ENCODE measurements at regions not wholly inside any gene's neighbourhood (a gene's known extent, or its start where the extent isn't known, plus 50 kb on each side); places are given as distances from the start of the nearest gene placed in this dataset.

GRCh38 chr6:165864218-165864617, 201.2 kb upstream of the PDE10A start:
- no peak for DNase-seq (ENCODE audit: low spot score)
- Histone ChIP-seq H3K27me3 (no peaks in the 10 kb centered on the region), H3K27ac (no peak overlapping the region), H4K20me1 (ENCODE audit: low read depth) (no peaks in the 10 kb centered on the region), H2AFZ (replicated peaks) (no peak overlapping the region), H3K36me3 (no peaks in the 10 kb centered on the region), H3K4me3 (no peak overlapping the region), H3K4me1 (no peaks in the 10 kb centered on the region), H3K9me3 (ENCODE audit: low read depth) (peaks cover 3% of the 10 kb centered on the region), H3K79me2 (ENCODE audit: low read depth) (no peaks in the 10 kb centered on the region), H3K4me2 (no peak overlapping the region), H3F3A (ENCODE audit: low read depth) (no peaks in the 10 kb centered on the region), H3K9ac (no peak overlapping the region)
- TF ChIP-seq EZH2phosphoT487 (IDR thresholded peaks at IDR 0.05) (no peak), CTCF (IDR thresholded peaks at IDR 0.05) (no peak), EZH2 (IDR thresholded peaks at IDR 0.05) (no peak)
- H3K4me1 Mint-ChIP-seq = no peaks in the 10 kb centered on the region
- peaks cover 11% of the 10 kb centered on the region for H3K9me3 Mint-ChIP-seq
- H3K27me3 Mint-ChIP-seq (ENCODE audit: insufficient read depth, low read depth) = peaks cover 2% of the 10 kb centered on the region
- H3K4me3 Mint-ChIP-seq = no peak overlapping the region
- no peak overlapping the region for H3K27ac Mint-ChIP-seq
- no peaks in the 10 kb centered on the region for H3K36me3 Mint-ChIP-seq

DNA sequence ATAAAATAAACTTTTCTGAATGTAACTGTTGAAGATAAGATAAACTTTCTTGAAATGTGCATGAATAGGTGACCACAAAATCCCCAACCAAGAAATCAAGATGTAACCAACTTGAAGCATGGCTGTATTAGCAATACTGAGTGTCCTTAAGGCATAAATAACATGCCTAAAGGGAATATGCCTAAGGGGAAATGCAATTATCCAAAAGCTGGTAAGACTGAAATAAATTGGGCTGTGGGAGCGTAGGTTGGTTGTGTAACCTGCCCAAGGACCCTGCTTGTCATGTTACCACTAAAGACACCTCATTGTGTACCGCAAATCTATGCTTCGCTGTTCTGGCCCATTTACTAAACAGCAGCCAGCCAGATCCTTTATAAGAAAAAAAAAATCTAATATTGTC, 200.8 kb upstream of the PDE10A start:
- H3K9ac ChIP-seq = no peak overlapping the region
- Mint-ChIP-seq H3K4me3 (no peak overlapping the region), H3K36me3 (no peaks in the 10 kb centered on the region), H3K4me1 (no peaks in the 10 kb centered on the region), H3K27me3 (ENCODE audit: insufficient read depth, low read depth) (peaks cover 2% of the 10 kb centered on the region), H3K27ac (no peak overlapping the region), H3K9me3 (peaks cover 9% of the 10 kb centered on the region)
- H3K4me2 ChIP-seq = no peak overlapping the region
- H3K4me1 ChIP-seq = no peaks in the 10 kb centered on the region
- no peak overlapping the region for H3K27ac ChIP-seq
- DNase-seq (ENCODE audit: low spot score) = no peak
- H3K4me3 ChIP-seq = no peak overlapping the region
- no peaks in the 10 kb centered on the region for H3K36me3 ChIP-seq
- no peak overlapping the region for H2AFZ ChIP-seq (replicated peaks)
- no peak for TF ChIP-seq CTCF (IDR thresholded peaks at IDR 0.05)
- no peak for TF ChIP-seq EZH2 (IDR thresholded peaks at IDR 0.05)
- no peak for TF ChIP-seq EZH2phosphoT487 (IDR thresholded peaks at IDR 0.05)
- H3F3A ChIP-seq (ENCODE audit: low read depth) = no peaks in the 10 kb centered on the region
- no peaks in the 10 kb centered on the region for H4K20me1 ChIP-seq (ENCODE audit: low read depth)
- H3K9me3 ChIP-seq (ENCODE audit: low read depth) = no peaks in the 10 kb centered on the region
- H3K27me3 ChIP-seq = no peaks in the 10 kb centered on the region
- H3K79me2 ChIP-seq (ENCODE audit: low read depth) = no peaks in the 10 kb centered on the region

GRCh38 chr6:165862813-165863212, 199.8 kb upstream of the PDE10A start:
- no peak overlapping the region for H3K4me3 Mint-ChIP-seq
- Histone ChIP-seq H3K4me2 (no peak overlapping the region), H4K20me1 (ENCODE audit: low read depth) (no peaks in the 10 kb centered on the region), H3K9ac (no peak overlapping the region), H3K27ac (no peak overlapping the region), H3K4me3 (no peak overlapping the region), H2AFZ (replicated peaks) (no peak overlapping the region), H3K27me3 (no peaks in the 10 kb centered on the region), H3K36me3 (no peaks in the 10 kb centered on the region), H3K9me3 (ENCODE audit: low read depth) (no peaks in the 10 kb centered on the region), H3F3A (ENCODE audit: low read depth) (no peaks in the 10 kb centered on the region), H3K79me2 (ENCODE audit: low read depth) (no peaks in the 10 kb centered on the region), H3K4me1 (no peaks in the 10 kb centered on the region)
- peaks cover 6% of the 10 kb centered on the region for H3K9me3 Mint-ChIP-seq
- no peaks in the 10 kb centered on the region for H3K4me1 Mint-ChIP-seq
- no peak overlapping the region for H3K27ac Mint-ChIP-seq
- H3K27me3 Mint-ChIP-seq (ENCODE audit: insufficient read depth, low read depth) = peaks cover 2% of the 10 kb centered on the region
- DNase-seq (ENCODE audit: low spot score) = no peak
- H3K36me3 Mint-ChIP-seq = no peaks in the 10 kb centered on the region
- TF ChIP-seq EZH2phosphoT487 (IDR thresholded peaks at IDR 0.05) (no peak), CTCF (IDR thresholded peaks at IDR 0.05) (no peak), EZH2 (IDR thresholded peaks at IDR 0.05) (no peak)
